GM19397 (cell line): ENCODE measurements at regions not wholly inside any gene's neighbourhood (a gene's known extent, or its start where the extent isn't known, plus 50 kb on each side); places are given as distances from the start of the nearest gene placed in this dataset.

Experiments
- ATAC-seq: cut with Tn5 transposase; IDR thresholded peaks from one replicate; pipeline ENCODE4 v1.9.1; 2021; ENCODE audit warnings: mild to moderate bottlenecking, moderate library complexity; ENCODE audit not compliant: unreplicated experiment

DNA sequence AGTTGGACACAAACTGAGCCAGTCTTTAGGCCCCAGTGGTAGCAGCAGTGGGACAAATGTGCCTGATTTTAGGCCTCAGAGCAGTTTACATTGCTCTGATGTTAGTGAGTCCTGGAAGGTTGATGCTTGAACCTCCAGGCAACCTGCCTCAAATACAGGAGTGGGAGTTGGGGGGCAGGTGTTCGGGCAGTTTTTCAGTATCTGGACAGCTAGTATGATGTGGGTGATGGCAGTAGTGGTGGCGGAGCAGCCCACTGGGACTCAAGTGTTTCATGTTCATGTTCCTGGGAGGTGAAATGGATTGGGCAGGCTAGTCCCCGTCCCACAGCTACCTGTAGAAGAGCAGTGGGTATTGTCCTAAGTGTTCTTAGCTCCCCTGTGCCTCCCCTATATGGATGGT lies 857.8 kb downstream of the JRKL start:
- ATAC-seq: no peak

DNA sequence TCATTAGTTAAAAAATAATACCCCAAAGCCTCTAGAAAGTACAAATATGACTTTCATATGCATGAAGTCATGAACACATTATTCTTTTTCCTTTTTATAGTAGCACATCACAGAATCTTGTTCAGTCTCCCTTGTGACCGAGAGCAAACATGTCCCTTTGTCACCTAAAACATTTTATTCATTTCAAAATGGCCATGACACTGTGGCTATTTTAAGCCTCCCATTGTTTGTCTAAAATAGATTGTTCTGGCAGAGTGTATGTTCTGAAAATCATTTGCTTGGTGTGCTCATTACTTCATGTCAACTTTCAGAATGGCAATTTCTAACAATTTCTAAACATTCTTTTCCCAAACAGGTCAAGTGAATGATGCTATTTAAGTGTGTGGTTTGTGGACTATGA lies 865.0 kb downstream of the JRKL start:
- ATAC-seq: no peak

DNA sequence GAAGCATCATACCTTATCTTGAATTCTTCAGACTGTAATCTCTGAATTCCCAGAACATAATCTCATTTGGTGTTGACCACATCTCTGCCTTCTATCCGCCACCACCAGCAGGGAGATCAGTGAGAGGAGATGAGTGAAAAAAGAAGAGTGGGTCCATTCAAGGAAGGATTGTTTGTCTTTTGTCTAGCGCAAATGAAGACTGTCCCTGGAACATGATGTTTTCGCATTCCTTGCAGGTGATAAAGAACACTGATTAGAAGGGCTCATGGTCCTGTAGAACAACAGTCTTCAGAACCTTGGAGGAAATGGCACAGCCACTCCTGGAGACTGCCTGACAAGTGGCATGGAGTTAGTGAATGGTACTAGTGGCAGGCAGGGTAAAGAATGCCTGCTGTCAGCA lies 869.6 kb downstream of the JRKL start:
- ATAC-seq: no peak

DNA sequence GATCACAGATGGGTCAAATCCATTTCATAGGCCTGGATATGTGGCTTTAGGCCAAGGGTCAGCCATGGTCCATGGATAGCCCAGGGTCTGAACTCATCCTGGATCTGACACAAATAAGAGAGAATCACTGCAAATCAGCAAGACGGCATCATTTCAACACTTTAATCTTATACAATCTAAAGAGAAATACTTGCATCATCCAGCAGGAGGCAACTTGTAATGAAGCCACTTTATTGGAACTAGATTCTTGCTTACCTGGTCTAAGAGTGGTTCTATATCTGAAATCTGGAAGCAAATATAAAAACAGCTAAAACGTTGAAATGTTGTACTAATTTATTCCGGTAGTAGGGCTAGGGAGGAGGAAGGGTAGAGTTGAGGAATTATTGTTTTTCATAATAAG lies 870.1 kb downstream of the JRKL start:
- ATAC-seq: no peak

DNA sequence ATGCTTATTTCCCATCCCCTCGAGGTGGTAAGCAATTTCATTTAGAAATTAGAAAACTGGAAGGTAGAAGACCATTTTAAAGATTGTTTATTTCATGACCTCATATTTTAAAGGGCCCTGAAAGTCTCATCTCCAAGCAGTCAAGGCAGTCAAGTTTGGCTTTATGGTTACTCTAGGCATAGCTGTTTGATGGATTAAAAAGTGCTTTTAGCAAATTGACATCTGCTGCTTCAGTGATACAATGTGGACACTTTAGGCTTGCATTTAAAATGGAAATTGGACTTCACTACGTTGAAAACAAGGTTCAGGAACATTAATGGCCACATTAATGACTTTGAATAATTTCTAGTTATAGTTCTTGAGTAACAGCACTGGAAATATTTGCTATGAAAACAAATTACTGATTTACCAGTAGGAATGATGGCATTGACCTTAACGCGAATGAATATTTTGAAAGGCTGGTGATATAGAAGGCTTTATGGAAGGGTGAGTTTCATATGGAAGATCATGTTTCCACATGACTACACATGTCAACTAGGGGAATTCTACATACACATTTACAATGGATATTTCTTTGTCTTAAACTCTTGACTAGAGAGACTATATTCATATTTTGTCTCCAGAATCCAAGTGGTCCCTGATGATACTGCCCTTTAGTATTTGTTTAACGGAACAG lies 873.5 kb downstream of the JRKL start:
- ATAC-seq: no peak

DNA sequence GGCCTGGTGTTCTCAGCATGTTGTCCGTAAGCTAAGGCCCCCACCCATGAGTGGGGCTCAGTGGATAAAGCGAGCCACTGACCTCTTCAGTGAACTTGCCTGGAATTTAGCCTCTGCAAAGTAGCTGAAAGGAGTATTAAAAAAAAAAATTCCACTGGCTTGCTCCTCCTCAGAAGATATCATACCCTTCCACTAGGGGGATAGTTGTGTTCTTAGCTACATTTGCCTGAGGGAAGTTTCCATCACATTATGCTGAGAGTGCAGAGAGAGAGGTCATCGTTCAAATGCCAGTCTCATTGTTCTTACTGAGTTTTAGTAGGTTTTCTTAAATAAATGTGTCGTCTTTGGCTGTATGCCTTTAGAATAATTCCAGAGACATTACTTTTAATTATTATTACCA lies 879.7 kb downstream of the JRKL start:
- ATAC-seq: no peak

DNA sequence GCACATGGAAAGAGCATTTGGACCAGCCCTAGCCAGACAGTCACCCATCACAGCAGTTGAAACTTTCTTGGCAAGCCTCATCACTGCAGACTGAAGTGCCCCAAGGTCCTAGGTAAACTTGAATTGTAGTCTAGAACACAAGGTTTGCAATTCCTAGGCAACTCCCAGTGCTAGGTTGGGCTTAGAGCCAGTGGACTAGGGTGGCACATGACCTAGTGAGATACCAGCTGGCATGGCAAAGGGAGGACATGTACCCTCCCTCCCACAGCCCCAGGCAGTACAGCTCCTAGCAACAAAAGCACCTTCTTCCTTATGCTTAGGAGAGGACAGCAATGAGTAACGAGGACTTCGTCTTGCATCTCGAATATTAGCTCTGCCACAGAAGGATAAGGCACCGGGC lies 889.5 kb downstream of the JRKL start:
- ATAC-seq: no peak

DNA sequence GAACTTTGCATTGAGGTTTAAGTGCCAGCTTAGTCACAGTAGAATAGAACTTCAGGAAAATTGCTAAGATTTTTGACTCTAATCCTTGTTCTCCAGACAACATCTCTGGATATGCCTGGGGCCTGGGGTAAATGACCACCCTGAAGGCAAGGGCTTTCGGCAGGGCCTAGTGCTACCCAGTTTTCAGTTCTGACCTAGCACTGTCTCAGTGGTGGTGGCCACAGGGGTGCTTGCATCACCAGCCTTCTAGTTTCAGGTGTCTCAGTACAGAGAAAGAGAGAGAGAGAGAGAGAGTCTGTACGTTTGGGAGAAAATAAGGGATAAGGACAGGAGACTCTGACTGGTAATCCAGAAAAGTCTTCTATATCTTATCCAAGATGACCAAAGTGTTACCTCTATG lies 890.5 kb downstream of the JRKL start:
- no peak for ATAC-seq

DNA sequence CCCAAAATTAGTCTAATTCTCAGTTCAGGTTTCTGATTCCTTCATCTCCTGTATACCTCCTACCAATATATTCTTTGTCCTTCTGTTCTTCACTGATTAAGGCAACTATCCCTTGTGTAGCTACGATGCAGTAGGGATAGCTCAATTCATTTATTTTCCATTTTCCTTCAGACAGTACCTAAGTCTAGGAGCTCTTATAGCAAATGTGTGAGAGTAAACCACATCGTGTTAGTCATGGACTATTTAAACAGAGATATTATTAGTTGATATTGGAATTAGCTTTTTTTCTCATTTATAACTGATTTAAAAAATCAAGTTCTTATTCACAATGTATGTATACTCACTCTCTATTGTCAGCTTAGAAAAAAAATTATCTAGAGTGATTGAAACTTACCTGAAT lies 900.0 kb downstream of the JRKL start:
- ATAC-seq: no peak

DNA sequence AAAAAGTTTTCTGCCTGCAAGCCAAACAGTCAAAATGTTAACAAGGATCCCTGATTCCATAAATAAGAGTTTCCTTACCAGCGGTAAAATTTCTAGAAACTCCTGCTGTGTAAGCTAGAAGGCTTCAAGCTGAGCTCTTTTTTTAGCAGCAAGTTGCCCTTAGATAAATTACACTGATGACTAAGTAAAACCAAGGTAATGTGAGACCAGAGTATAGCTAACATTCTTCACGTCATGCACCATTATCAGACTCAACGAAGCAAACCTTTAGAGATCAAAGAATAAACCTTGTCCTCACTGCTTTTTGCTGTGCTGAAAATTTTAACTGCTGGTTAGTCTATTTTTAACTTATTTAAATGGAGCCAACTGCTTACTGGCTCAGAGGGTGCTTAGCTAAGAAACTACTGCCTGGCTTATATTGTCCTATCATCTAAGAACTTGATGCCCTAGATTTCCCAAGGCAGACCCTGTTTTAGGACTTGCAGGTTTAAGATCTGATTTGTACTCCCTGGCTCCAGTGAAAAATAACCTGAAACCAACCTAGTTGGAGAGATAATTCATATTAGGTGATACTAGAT lies 900.7 kb downstream of the JRKL start:
- no peak for ATAC-seq

DNA sequence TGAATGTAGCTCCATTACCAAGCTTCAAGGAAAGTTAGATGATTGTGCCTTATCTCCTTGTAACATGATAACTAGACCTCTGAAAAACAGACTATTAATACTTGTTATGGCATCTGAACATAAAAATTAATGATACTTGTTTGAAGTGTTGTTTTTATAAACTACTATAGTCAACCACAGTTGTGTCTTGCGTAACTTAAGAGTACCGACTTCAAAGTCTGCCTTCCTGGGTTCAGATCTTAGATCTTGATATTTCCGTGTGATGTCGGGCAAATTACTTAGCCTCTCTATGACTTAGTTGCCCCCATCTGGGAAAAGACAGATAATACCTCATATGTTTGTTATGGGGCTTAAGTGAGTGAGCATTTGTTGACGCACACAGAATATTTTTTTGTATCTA lies 906.5 kb downstream of the JRKL start:
- no peak for ATAC-seq

DNA sequence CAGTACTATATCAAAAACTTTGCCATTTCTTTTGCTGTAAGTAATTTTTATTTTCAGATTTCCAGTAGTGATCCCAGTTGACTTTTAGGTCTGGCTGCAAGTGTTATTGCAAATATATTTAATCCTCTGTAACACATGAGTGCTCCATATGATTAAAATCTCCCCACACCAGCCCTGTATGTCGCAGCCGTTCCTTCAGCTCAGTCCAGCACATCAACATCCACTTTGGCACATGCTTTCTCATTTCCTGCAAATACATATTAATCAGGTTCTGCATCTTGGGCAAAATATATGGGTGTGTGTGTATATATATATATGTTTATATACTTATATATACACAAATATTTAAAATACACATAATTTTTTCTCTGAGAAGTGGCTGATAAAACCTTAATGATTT lies 919.5 kb downstream of the JRKL start:
- ATAC-seq: no peak

DNA sequence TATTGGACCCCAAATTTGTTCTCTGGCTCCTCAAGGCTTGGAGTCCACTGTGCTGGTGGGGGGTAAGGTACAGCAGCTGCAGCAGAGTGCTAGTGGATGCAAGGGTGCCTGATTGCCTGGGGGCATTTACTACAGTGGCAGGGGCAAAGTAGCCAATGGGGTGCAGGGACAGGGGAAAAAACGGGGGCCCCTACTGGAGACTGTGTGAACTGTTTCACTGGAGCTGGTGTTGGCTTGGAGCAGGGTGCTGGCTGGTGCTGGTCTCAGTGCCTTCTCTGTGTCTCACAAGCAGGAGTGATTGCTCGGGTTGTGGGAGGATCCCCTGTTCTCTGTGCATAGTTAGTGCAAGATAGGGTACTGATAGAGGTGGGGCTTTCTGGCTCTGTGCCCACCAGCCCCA lies 935.9 kb downstream of the JRKL start:
- ATAC-seq: no peak

DNA sequence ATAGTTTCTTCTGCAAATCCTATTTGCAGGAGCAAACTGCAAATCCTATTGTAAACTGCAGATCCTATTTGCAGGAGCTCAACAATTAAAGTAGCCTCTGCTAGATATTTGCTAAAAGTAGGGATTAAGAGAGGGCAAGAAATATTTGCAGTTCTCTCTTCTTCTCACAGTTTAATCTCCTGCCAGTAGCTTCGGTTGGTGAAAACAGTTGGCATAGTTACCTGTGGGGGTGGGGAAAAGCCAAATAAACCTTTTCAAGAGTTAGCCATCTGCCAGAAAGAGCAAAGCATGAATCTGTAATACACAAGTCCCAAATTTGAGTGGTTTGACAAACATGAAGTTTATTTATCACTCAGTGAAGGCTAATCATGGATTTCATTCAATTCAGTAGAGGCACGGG lies 942.5 kb downstream of the JRKL start:
- ATAC-seq: no peak

DNA sequence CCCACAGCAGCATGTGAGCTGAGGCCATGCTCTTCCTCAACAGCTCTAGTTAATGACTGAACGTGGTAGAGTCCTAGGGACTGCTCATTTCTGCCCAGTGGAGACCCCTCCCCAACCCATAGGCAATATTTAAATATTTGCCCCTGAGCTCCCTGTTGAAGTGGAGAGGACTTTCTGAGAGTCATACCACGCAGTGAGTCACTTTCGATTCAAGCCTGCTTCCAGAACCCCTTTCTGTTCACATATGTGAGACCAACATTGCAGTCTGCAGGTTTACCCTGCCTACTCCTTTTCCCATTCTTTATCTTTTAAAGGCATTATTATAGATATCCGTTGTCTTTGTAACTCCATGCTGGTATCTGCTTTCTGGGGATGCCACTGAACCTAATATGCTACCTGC lies 946.3 kb downstream of the JRKL start:
- no peak for ATAC-seq

DNA sequence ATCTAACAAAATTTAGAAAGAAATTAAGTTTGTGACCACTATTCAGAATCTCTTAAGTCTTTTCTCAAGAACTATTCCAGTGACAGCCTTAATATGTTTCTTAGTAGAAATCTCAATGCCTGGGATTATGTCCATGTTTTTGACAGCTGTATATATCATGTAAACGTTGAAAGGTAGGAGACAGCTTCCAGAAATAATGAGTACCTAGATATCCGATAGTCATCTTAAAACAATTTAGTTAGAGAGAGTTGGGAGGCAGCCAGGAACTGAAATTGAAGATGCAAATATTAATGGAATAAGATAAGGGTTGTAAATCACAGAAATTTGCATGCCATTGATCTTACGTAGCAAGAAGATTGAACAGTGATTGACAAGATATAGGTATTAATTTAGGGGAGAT lies 955.2 kb downstream of the JRKL start:
- ATAC-seq: no peak

DNA sequence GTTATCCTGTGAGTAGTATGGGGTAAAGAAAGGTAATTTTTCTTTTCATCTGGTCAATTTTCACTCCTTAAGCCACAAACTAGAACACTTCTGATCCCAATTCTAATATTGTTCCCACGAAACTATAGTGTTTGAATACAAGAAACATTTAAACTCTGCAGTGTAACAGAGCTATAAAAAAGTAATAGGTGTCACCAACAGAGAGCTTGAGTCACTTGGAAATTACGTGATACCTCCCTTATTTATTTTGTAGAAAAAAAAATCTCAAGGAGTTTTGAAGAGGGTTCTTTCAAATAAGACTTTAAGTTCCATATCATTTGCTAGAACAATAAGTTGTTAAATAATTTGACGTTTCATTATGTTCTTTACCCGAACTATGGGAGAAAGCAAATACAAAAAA lies 959.4 kb downstream of the JRKL start:
- ATAC-seq: no peak

DNA sequence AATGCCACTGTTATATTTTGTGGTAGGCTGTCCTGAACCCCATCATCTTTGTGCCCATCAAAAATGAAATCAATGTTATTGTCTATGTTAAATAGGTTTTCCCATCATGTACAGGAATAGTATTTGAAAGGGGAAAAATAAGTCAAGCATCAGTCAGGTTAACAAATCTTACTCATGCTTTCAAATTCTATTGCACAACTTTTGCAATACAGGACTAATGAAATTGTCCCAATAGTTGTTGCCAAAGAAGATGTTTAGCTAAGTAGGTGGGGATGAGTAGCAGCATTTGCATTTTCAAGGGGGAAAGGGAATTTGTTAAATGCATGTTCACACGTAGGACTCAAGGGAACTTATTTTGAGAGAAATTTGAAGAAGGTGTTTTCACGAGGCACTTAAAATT lies 962.1 kb downstream of the JRKL start:
- ATAC-seq: no peak

DNA sequence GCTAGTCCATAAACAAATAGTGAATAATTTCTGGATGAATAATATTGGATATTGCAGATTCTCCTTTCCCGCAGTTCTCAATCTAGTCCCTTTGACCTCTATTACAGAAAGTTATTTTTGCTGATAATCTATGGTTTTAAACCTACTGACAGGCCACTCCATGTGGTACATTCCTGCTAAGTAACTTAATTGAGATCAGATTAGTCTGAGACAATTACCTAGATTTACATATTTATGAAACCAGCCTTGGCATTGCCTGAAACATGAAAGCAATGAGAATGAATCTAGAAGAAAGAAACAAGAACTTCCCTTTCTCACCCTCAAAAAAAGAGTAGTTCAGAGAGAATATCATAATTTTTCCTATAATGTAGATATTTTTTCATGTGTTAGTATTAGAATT lies 964.2 kb downstream of the JRKL start:
- ATAC-seq: no peak

DNA sequence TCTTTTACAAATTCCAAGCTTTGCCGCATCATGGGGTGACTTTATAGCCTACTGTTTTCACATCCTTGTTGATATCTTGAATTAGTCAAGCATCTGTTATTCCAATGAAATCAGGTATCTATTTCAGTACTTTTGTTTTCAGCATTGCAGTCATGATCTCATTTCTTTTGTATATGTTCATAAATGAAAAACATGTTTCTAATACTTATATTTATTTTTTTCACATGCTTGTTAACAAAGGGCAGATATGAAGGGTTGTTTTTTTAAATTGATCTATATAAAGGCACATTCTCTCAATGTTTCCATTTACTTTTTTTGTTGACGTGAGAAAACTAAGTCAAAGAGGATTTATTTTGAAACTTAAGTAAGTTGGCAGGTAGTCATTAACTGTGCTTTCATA lies 964.8 kb downstream of the JRKL start:
- no peak for ATAC-seq

DNA sequence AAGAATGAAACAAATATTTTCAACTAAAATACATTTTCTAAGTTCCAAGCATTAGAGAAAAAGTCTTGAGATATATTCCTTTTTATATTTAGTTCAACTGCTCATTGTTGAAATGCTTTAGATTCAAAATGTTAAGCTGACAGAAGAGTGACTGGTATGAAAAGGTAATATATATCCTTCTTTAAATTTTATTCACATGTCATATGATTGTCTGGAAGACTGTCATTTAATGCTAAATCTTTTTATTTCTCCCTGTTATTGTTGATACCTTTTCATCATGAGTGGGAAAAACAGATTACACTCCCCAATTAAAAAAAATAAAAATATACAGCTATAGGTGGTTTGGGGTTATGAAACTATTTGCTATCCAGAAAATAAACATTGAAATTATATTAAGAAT lies 965.4 kb downstream of the JRKL start:
- ATAC-seq: no peak

DNA sequence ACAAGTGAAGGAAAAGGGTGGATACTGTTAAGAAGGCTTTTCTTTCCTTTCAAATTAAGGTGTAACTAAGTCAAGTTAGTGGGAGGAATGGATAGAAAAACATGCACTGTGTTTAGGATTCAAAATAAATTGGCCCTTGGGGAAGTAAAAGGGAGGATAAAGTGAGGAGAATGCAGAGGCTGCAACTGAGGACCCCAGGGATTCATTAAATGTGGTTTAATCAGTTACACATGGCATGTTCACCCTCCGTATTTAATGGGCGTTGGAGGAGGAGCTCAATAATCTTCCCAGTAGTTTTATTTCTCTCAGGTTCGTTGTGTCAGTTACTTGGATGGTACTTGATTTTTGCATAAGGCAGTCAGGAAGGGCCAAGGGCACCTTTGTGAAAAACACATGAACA lies 966.3 kb downstream of the JRKL start:
- no peak for ATAC-seq

DNA sequence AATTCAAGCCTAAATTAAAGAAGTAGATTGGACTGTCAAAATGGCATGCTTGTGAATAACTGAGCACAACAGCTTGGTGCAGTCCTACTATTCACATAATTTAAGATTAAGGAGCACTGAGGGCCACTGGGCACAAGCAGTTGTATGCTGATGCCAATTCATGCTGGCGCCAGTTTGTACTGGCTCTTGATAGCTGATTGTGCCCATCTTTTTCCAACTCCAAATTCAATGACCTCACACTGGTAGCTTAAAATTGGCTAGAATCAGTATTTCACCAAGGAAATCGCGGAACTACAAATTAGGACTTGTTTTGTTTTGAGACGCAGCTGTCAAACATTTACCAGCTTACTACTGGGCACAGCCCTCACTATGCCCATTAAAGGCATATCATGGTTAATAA lies 969.2 kb downstream of the JRKL start:
- no peak for ATAC-seq
